GM21447 (cell line): ENCODE measurements at regions not wholly inside any gene's neighbourhood (a gene's known extent, or its start where the extent isn't known, plus 50 kb on each side); places are given as distances from the start of the nearest gene placed in this dataset.
A peak's percentile ranks its signal among the peaks of the same experiment; 100 is the strongest.
"Not testable (repeated sequence)": the region's sequence is repeated elsewhere in the genome, so short reads cannot be mapped to it uniquely, and the experiment has no call there.

Experiments
- ATAC-seq: cut with Tn5 transposase; IDR thresholded peaks from one replicate; pipeline ENCODE4 v1.9.1; 2021; ENCODE audit not compliant: unreplicated experiment

DNA sequence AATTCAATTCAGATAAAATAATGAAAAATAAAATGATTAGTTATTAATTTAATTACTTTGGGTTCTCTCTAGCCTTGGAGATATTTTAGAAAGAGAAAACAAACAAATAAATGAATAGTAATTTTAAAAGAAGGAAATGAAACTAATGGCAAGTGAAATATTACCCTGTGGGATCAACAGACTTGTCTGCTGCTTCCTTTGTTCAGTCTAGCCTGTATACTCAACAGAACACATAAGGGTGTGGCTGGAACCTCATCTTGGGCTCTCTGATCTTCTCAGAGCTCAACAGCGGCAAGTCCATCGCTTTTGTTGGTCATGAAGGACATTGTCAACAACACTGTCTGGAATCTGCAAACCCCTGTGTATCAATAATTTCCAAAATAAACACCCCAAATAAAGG lies 904.9 kb downstream of the IPMK start:
- no peak for ATAC-seq

DNA sequence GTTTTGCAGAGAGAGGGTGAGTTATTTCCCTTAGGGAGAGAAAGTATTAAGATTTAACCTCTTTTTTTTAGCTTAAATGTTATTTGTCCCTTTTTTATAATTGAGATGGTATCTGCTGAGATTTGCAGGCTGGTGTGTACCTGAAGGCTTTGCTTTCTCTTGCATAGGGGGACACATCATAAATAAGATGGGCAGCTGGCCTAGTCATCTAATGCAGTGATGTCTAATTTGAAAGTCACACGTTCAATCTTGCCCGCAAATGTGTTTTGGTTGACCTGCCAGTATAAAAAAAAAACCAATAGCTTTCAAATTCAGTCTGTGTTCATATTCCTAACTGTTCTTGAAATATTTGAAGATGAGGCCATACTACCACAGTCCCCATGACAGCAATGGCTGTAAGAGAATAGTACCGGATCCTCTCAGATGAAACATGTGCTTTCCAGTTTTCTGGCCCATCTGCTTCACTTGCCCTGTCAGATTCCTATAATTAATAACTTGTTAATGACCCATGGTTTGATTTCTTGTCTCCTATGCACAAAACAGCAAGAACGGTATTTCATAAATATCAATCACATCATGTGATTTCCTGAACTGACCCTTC lies 914.2 kb downstream of the IPMK start:
- ATAC-seq = no peak

DNA sequence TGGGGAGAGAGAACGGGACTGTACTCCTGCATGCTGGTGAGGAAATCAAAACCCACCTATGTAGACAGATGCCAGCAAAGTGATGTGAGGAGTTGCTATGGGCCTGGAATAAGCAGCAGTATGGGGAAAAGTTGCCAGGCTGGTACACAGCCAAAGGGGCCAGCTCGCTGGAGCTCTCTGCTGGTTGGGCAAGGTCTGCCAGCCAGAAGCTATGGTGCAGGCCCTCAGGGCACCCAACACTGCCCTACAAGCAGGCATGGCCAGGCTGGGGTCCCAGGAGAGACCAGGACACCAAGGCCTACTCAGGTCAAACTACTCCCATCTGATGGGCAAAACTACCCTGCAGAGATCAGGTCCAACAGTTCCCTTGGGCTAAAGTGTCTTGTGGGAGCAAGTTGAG lies 916.6 kb downstream of the IPMK start:
- no peak for ATAC-seq

DNA sequence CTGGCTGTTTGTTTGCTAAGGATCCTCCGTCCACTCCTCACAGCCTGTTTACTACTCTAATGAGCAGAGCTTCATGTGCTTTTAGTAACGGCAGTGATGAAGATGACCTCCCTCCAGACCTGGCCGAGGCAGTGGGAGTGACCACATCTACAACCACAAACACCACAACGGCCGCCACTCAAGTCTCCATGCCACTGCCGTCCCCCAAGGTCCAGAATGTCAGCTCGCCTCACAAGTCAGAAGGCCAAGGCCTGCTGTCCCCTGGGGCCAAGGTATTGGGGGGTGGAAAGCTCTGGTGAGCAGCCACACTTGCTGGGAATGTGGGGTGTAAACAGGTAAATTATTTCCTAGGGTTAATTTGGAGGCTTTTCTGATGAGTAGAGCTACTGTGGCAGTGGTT lies 926.4 kb downstream of the IPMK start:
- no peak for ATAC-seq

DNA sequence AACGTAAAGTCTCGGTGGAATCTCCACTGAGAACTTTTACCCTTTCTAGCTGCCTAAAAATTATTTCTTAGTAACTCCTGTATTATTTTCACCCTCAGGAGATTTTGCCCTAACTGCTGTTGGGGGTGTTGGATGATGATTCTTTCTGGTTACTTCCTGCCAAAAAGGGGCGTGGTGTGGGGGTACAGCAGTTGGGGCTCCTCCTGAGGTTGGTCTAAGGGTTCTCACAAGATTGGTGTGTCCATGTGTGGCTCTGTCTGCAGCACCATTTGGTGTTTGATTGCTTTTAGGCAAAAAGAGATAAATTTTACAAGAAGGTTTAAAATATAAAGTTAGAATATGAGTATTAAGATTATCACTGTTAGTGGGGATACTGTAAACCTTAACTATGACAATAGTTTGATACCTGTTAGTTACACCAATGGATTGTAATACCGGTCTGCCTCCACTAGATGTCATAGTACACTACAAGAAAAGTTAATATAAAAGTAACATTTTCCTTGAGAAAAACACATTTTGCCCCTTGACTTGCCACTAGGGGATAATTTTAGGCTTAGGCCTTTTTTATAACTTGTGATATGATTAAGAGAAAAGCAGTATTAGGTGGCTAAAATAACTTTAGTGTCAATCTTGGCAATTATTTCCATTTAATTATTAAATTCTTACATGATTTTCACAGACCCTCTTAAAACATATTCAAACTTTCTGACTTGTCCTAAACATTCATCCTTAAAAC lies 928.7 kb downstream of the IPMK start:
- peak; percentile 57 for ATAC-seq

DNA sequence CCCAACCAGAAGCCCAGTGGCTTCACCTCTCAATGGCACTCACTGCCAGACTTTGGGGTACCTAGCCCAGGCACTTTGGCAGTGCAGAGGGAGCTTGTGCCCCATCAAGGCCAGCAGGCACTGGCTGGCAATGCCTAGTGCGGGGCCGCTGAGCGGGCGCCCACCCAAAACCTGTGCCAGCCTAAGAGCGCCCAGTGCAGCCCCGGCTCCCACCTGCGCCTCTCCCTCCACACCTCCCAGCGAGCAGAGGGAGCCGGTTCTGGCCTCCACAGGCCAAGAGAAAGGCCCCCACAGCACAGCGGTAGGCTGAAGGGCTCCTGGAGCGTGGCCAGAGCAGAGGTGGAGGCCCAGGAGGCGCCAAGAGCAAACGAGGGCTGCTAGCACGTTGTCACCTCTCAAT lies 930.8 kb downstream of the IPMK start:
- no peak for ATAC-seq

DNA sequence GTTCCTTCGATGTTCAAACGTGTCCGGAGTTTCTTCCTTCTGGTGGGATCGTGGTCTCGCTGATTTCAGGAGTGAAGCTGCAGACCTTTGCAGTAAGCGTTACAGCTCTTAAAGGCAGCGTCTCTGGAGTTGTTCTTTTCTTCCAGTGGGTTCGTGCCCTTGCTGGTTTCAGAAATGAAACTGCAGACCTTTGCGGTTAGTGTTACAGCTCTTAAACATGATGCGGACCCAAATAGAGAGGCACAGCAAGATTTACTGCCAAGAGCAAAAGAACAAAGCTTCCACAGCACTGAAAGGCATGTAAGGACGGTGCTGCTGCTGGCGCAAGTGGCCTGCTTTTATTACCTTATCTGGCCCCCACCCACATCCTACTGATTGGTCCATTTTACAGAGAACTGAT lies 931.4 kb downstream of the IPMK start:
- ATAC-seq = no peak

DNA sequence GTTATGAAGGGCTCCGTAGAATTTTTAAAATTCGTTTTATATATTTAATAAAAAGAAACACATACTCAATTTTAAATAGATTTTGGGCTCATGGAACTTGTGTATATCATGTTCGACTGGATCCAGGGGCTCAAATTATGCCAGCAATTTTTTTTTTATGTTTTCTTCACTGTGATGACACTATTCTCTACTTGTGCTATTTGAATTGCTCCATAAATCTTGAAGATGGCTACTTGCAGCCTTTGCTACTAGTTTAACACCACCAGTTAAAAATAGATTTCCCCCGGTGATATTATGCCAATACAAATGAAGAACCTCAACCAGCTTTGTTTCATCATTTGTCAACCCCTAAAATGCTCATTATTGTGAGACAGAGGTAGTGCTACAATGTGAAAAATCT lies 933.2 kb downstream of the IPMK start:
- ATAC-seq = no peak

DNA sequence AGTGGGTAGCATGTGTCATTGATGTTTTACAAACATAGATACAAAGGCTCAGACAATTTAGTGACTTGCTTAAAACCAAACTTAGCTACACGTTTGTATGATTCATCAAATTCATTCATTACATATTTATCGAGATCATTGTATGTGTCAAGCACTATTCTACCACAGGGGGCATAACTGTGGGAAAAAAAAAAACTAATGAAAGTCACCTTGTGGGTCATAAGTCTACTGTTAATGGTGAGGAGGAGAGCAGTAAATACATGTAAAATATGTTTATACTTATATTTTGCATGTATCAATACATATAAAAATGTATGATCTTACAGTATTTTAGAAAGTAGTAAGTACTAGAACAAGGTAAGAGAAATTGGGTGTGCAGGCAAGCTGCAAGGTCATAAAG lies 933.8 kb downstream of the IPMK start:
- ATAC-seq = no peak

DNA sequence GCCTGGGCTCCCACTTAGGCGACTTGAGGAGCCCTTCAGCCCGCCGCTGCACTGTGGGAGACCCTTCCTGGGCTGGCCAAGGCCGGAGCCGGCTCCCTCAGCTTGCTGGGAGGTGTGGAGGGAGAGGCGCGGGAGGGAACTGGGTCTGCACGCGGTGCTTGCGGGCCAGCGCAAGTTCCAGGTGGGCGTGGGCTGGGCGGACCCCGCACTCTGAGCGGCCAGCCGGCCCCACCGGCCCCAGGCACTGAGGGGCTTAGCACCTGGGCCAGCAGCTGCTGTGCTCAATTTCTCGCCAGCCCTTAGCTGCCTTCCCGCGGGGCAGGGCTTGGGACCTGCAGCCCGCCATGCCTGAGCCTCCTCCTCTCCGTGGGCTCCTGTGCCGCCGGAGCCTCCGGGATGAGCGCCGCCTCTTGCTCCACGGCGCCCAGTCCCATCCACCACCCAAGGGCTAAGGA lies 946.3 kb downstream of the IPMK start:
- not testable (repeated sequence) for ATAC-seq

DNA sequence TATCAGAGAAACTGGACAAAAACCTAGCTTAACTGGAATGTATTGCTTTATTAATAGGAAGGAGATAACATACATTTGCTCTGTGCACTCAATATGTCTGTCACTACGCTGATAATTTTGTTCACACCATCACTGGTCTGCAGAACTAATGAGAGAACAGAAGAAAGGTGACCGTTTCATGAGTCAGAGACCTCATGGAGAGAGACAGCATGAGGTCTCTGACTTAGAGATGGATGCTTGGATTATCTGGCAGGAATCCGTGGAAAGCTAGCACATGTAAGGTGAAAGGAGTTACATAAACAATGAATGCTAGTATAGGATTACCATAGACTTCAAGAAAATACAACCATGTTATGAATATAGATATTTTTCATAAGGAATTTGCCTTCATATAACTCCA lies 947.3 kb downstream of the IPMK start:
- no peak for ATAC-seq

DNA sequence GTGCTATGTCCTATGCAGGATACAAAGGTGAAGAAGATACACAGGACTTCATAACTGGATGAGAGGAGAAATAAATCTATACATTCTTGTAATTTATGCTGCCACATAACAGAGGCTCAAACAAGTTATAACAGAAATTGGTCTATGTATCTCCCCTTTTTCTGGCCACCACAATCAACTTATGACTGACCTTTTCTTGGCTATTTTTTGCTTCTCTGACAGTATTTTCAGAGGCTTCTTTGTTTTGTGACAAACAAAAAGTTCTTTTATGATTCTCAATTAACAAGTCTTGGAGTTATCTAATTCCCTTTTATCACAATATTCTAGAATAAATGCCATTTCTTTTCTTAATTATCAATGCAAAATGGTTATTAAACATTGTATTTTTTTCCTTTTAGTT lies 953.0 kb upstream of the ZWINT start:
- no peak for ATAC-seq

DNA sequence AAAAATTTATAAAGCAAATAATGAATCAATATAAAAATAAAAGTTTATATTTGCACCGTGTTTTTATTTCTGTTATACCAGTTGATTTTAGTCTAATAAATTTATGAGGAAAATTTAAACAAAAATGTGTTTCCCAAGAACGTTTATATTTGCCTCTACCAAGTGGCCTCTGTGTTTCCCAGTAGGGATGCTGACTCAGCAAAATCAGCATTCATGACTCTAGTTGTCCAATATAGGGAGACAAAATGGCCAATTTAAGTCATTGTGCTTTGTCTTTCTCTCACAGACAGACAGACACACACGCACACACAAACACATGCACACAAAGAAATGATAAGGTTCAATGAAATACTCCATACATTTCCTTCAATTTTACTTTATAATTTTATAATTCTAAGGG lies 942.5 kb upstream of the ZWINT start:
- ATAC-seq = no peak

DNA sequence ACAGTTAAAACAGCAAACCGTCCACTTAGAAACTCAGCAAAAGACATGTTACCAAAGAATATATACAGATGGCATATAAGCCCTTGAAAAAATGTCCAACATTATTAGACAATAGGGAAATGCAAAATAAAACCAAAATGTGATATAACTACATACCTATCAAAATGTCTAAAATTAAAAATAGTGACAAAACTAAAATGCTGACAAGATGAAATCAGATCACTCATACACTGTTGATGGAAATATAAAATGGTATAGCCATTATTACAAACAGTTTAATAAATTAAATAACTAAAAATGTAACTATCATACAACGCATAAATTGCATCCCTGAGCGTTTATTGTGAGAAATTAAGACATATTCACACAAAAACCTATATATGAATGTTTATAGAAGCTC lies 939.7 kb upstream of the ZWINT start:
- ATAC-seq = no peak

DNA sequence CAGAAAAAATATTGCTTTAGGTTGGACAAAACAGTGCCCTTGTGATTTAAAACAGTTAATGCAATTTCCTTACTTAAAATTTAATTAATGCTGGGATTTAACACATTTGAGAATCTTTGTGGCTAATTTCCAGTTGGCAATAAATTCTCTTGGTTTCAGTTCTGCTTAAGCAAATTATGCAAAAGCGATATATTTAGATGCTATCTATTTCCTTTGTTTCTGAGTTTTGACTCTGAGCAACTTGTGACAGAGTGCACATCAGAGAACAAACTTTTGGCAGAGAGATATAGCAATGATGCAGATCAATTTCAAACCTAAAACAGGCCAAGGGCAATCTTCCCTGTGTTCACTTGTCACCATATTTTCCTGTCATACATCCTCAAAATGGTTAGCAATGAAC lies 933.6 kb upstream of the ZWINT start:
- ATAC-seq = no peak

DNA sequence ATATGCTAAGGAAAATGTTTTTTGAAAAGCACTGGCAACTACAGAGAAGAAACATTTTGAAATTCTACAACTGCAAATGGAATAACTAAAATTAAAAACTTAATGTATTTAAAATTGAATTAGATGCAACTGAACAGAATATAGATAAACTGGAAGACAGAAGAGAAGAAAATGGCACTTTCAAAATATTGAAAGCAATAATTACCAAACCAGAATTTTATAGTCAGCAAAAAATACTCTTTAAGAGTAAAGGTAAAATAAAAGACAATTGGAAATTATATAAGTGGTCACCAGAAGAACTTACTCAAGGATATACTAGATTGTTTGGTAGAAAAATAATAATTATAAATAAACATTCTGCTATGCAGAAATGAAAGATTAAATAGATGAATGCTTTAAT lies 927.7 kb upstream of the ZWINT start:
- ATAC-seq = no peak

DNA sequence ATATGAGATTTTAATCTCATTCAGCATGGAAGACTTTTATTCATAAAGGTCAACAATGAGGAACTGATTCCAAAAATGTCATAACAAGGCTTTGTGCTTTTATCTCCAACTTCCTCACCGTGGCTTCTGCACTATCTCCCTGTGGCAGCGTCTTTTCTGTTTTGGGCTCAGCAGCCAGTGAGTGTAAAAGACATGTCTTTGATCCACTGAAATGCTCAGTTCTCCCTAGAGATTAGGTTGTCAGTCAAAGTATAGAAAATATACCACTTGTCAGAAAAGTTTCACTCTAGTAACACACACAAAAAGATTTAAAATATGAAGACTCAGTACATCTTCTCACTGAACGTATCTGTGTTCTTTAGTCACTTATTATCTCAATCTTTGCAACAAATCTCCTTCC lies 901.8 kb upstream of the ZWINT start:
- no peak for ATAC-seq

DNA sequence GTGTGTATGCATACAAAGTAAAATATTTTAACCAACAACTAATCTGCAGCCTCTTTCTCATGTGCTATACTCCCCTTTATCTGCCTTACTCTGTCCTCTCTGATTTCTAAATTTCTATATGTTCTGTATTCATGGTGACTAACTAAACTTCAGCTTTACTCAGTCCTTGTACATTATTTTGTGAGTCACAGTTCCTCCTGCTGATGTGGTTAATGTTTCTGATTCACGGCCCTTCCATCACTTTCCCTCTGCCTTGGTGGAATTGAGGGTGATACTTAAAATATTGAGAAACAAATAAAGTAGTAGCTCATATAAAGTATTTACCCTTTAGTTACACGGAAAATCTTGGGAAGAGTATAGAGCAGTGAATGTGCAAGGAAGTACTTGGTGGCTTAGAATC lies 899.1 kb upstream of the ZWINT start:
- ATAC-seq = no peak

DNA sequence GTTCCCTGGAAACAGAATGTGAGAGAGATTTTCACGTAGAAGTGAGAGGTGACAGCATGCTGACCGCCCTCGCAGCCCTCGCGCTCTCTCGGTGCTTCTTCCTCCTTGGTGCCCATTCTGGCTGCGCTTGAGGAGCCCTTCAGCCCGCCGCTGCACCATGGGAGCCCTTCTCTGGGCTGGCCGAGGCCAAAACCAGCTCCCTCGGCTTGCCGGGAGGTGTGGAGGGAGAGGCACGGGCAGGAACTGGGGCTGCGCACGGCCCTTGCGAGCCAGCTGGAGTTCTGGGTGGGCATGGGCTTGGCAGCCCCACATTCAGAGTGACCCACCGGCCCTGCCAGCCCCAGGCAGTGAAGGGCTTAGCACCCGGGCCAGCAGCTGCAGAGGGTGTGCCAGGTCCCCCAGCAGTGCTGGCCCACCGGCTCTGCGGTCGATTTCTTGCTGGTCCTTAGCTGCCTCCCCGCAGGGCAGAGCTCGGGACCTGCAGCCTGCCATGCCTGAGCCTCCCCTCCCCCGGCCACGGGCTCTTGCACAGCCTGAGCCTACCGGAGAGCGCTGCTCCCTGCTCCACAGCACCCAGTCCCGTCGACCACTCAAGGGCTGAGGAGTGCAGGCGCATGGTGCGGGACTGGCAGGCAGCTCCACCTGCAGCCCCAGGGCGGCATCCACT lies 888.7 kb upstream of the ZWINT start:
- ATAC-seq = no peak

DNA sequence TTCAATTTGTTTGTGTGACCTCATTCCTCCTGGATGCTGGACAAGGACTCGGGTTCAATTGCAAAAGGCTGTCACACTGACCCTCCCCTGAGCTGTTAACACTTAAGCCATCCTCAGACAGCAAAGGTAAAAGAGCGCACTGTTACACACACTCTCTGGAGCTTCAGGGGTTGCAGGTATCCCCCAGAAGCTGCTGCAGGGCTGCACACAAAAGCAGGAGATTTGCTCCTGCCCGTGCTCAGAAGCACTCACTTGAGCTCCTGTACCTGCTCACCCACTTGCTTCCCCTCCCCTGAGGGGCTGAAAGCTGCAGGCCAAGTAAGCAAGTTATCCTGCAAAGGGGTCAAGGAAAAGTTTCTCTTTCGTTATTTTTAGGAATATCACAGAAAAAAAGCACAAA lies 886.2 kb upstream of the ZWINT start:
- ATAC-seq = no peak

DNA sequence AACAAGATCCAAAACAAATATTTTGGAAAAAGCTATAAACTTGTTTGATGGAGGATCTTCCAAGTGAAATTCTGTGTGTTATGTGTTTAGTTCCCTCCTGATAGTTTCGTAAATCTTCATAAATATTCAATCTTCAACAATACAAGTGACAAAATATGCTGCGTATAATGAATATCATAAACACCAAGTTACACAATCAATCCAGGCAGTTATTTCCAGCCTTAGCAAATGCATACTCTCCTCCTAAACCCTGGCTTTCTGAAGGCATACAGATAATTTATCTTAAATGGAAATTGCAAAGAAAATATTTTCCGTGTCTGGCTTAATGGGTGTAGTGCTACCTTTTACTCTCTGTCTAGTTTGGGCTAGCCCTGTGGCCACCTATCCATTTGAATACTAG lies 864.9 kb upstream of the ZWINT start:
- no peak for ATAC-seq

DNA sequence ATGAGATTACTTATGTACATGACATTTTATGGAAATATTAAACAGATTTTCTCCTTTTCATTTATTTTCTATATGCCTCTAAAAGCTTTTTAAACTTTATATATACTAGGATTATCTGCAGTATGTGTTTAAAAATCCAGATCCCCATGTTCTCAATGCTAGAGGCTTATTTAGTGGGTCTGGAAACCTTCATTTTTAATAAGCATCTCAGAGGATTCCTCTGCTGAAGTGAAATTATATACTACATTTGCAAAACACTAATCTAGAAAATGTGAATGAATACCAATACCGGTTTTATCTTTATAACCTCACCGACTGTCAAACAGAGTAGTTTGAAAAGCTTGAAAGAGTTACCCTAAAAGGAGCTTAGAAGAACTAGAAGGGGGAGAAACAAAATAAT lies 863.8 kb upstream of the ZWINT start:
- ATAC-seq = no peak

DNA sequence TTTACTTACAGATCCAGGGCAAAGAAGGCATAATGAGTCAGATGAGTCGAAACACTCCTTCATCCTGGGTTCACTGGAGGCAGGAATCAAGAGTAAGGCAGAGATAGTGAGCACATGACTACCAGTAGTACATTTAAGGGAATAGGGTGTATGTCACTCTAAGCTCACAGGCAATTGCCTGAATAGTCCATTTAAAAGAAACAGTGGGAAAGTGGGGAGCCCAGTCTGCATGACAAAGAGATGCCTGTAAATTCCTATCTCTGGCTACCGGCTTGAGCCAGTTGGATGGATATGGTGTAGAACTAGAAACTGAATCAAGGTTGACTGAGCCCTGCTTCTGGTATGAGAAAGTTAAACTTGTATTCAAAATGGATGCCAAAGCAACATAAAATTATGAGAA lies 861.5 kb upstream of the ZWINT start:
- ATAC-seq = no peak
